Dermis microvascular lymphatic vessel endothelial cell (primary cell): ENCODE measurements at regions not wholly inside any gene's neighbourhood (a gene's known extent, or its start where the extent isn't known, plus 50 kb on each side); places are given as distances from the start of the nearest gene placed in this dataset.

Experiments used
- DNase-seq, 2 donors: peaks; one replicate each; pipeline versions ENCODE4 v3.0.0 to v3.0.0-alpha.2; 2010; ENCODE audit warnings: low read depth in 2 of 2

DNA sequence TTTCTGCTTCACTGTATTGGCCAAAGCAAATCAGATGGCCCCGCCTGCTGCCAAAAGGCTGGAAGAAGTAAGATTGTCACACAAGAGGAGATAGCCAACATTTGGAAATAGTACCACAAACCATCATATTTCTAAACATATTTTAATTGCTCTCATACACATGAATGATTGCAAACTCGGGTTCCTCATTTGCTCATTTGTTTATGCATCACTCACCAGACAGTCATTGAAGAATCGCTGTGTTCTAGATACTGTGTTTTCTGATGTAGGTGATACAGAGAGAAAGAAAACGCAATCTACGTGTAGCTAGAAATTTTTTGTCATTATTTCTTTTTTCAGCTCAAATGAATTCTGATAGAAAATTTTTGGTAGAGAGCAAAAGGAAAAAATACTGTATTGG, 1103.4 kb downstream of the TSN start:
- no peak for DNase-seq

DNA sequence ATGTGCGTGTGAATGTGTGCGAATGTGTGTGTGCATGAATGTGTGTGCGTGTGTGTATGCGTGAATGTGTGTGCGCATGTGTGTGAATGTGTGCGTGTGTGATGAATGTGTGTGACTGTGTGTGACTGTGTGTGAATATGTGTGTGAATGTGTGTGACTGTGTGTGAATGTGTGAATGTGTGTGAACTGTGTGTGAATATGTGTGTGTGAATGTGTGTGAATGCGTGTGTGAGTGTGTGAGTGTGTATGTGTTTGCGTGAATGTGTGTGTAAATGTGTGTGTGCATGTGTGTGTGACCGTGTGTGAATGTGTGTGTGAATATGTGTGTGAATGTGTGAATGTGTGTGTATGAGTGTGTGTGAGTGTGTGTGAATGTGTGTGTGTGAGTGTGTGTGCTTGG, 1103.8 kb downstream of the TSN start:
- no peak for DNase-seq

DNA sequence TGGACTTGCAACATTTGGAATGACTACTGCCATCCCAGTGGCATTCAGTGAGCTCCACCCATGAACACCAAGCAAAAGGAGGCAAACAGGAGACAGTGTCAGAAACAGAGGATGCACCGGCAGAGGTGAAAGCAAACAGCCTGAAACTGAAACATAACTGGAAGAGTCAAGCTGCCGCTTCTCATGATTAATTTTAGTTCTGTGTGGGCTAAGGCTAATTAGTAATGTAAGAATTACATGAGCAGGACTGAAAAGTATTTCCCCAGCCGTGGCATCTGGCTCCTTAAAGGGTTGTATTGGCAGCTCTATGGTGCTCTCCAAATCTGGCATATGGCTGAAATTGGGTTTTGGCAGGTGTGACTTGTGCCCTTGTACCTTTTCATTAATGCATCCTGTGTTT, 1108.1 kb downstream of the TSN start:
- no peak for DNase-seq

DNA sequence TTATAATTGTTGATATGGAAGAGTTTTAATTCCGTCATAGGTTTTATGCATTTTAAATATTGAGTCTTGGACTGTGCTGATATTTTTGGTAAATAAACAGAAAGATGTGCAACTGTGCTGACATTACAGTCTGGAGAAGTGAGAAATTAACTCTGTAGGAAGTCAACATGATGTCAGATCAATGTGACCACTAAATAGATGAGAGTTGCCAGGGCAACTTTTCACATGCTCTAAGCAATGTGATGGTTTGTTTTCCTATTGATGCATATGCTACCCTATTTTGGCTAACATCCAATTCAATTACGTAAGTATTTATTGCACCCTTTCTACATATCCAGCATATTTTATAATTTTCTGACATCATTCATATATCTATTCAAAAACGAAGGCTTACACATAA, 1109.3 kb downstream of the TSN start:
- DNase-seq: peak in 1 of 2 donors; percentile 7

DNA sequence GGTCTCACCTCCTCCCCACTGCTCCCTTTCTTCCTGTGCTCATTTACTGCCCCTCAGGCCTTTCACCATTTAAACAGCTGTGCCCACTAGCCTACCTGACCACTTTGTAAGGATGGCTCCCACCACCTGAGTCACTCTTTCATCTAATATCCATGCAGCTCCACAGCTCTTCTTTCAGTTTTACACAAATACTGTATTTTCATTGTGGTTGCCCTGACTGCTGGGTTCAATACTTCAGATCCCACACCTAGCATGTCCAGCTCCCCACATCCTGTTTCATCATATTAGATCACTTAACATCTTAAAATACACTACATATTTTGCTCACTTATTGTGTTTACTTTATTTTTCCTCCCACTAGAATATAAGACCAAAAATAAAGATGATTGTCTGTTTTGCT, 1110.6 kb downstream of the TSN start:
- no peak for DNase-seq

DNA sequence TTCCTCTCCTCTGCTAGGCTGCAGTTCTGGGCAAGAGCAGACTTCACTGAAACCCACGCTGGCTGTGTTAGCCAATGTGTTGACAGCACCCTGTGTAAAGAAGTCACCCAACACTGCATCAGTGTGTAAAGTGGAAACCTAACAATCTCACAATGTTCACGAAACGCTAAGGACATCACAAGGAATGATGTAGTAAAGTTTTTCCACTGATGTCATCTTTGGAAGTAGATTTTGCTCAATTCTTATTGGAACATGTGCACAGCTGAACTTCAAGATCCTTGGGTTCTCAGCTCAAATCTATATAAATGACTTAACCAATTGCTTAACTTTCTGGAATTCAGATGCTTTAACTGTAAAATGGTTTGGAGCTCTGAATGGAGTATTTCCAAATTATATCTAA, 1112.5 kb downstream of the TSN start:
- DNase-seq: no peak

DNA sequence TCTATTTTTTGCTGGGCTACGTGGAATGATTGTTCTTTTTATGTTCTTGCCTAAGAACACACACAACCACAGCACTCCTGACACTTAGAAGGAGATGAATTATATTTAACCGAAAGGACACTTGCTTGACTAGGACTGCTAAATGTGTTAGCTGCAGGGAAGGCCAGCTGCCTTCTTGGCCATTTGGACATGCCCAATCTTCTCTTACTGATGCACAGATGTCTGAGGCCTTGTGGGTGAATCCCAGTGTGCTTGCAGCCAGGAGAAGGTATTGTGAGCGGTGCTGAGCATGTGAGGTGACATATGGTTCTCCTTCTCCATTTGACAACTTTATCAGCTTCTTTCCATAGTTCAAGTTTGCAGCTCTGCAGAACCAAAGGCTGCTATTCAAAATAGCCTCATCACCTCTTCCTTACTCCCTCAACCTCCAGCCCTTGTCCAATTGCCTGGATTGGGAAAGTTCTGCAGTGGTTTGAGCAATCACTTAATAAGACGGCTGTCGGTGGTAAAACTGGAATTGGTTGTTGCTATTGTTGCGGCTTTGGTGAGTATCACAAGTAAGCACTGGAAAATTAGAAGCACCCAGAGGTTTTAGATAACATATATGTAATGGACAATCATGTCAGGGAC, 1113.3 kb downstream of the TSN start:
- no peak for DNase-seq

DNA sequence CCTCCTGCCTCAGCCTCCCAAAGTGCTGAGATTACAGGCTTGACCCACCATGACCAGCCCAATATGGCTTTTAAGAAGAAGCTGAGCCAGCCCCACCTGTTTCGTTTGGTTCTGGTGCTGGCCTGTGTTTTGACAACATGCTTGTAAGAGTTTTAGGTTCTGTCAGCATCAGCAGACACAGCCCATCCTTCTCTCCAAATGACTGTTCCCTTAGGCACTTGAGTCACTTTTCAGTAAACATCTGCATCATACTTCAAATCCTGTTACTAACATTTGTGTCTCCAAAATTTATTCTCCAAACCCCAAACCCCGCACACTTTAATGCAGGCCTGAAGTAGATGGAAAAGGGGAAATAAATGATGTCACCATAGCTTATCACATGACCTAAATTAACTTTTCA, 1118.5 kb downstream of the TSN start:
- DNase-seq: no peak

DNA sequence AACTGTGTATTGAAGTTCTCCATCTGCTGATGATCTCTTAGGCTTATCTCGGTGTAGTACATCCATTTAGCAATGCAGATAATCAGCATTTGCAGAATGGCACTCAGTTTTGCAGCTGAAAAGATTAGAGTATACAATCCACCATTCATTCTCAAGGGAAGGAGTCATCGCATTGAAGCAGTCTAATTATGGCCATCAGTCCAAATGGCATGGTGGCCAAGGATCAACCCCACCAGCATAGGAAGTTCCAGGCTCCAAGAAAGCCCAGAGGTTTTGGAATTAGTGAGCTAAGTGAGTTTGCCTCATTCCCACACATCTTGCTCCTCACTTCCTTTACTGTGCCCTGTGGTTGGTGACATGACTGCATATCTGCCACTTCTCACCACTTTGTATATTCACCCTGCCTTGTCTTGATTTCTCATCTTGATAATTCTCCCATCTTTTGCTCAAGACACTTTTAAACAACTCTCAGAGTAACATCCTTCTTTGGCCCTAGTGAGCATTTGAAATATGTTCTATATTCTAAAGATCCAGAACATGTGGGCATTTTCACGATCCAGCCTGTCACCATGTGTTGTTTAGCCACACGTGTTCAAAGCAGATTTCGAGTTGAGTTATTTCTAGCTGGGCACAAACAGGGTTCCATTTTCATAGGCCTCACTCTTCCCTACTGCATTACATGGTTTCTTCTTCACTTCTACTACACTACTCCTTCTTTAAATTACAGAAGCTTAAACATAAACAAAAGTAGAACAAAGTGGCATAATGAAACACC, 1119.8 kb downstream of the TSN start:
- no peak for DNase-seq

DNA sequence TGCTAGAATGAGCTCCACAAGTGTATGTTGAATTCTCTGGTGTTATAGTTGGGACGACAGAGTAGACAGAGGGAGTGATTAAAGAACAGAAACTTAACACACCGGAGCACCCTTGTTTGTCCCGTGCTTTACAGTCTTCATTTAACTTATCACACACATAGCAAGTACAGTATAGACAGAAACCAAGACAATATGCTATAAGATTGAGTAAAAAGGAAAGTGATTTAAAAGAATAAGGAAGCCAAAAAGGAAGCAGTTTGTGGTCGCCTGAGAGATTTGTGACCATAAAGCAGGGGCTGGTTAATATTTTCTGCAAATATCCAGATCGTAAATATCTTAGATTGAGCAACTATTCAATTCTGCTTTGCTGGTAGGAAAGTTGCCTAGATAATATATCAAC, 1128.4 kb downstream of the TSN start:
- DNase-seq: no peak

DNA sequence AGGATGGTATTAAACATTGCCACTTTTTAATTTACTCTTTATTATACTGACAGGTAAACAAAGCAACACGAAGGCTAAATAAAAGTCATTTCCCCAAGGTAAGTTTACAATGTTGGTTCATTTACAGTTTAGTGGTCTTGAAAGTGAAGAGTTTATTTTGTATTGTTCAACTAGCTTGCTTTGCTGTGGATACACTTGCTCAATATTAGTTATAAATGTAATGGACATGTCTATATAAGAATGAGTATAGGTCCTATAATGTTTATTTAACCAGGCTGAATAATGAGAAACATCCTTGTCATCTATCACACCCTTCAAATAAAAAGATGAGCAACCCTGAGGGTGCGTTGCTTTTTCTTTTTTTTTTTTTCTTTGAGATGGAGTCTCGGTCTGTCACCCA, 1129.4 kb downstream of the TSN start:
- DNase-seq: no peak

DNA sequence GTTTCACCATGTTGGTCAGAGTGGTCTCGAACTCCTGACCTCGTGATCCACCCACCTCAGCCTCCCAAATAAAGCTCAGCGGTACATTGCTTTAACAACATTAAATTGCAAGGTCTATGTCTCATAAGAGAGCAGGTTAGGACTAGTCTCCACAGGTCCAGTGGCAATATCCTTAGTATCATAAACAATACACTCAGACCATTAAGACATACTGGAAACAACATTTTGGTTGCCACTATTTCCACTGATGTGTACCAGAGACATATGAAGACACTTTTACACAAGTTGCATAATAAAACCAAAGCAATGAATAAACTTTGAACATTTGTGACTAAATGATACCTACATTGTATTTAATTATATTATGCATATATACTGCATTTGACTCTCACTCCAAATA, 1130.0 kb downstream of the TSN start:
- DNase-seq: no peak

DNA sequence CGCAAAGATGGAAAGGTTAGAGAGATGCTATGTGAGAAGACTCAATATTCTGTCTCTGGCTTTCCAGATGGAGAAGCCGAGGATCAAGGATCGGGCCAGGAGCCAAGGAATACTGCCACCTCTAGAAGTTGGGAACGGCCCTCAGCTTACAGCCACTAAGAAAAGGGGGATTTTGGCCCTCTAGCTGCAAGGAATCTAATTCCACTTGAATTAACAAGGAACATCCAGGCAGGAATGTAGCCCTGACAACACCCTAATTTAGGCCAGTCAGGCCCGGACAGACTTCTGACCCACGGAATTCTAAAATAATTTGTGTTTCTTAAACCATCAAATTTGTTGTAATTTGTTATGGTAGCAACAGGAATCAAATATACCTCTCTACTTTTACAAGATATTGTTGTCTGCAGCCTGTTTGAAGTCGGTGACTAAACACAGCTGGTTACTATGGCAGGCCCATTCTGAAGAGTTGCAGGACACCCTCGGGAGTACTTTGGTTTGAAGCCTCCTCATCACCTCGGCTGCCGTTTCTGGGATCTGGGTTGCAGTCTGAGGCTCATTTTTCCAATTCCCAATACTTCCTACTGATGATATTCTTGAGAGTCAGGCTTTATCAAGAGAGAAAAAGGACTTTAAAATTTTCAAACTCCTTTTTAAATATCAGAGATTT, 1131.2 kb downstream of the TSN start:
- no peak for DNase-seq

DNA sequence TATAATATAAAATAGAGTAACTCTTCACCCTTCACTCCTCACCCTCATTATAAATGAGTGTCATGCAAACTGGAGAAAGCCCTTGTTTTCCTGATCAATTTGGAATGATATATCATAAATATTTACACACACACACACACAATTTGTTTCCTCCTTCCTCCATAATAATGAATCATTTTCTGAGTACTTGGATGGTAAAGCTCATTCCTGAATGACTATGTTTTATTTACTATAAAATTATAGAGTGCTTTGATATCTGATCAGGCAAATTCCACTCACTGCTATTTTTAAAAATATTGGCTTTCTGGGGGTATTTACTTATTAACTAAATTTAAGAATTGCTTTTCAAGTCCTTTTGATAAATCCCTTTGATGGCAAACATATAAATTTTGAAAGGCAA, 1125.5 kb upstream of the CNTNAP5 start:
- no peak for DNase-seq

DNA sequence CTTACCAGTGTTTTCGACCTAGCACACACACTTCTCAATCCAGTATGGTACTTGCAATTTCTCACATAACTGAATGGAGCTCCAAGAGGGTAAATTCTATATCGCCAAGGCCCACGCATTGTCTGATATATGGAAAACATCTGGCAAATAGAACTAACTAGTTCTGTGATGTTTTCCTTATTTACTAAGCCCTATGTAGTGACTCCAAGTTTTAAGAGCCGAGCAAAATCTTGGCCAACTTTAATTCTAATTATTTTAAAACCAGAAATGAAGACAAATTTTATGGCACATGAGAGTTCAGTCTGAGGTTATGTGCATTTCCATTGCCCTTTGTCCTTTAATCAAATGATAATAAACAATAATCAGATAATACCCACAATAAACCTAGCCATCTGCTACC, 1119.7 kb upstream of the CNTNAP5 start:
- DNase-seq: no peak

DNA sequence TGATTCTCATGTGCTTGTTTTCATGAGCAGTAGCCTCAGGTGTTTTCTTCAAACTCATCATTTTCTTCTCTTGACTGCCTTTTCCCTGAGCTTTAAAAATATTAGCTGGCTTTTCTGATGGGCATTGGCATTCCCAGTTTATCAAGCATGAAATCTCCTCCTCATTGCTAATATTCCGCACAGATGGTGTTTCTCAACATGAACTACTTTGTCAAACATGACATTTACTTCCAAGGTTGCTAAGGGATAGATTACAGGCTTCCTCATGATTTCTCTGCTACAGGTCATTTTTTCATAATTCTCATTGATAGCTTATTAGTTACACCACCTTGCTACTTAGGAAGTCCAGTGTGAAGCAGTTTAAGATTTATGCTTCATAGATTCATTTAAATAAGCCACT, 1116.9 kb upstream of the CNTNAP5 start:
- DNase-seq: no peak

DNA sequence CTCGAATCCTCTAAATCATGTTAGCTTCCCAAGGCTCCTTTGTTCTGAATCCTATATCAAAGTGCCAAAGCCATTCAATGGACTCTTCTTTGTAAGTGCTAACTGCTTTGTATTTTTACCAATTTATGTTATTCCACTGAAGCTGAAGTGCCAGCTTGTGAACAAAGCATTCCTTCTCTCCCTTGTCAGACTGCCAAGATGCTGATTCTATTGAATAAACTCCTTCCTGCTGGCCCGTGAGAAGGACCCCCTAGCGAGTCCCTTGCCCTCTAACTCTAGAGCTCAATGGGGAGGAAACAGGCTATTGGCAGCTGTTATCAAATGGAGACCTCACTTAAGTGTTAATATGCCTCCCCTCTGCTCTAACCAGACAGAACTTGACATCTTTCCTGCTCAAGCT, 1097.9 kb upstream of the CNTNAP5 start:
- DNase-seq: no peak

DNA sequence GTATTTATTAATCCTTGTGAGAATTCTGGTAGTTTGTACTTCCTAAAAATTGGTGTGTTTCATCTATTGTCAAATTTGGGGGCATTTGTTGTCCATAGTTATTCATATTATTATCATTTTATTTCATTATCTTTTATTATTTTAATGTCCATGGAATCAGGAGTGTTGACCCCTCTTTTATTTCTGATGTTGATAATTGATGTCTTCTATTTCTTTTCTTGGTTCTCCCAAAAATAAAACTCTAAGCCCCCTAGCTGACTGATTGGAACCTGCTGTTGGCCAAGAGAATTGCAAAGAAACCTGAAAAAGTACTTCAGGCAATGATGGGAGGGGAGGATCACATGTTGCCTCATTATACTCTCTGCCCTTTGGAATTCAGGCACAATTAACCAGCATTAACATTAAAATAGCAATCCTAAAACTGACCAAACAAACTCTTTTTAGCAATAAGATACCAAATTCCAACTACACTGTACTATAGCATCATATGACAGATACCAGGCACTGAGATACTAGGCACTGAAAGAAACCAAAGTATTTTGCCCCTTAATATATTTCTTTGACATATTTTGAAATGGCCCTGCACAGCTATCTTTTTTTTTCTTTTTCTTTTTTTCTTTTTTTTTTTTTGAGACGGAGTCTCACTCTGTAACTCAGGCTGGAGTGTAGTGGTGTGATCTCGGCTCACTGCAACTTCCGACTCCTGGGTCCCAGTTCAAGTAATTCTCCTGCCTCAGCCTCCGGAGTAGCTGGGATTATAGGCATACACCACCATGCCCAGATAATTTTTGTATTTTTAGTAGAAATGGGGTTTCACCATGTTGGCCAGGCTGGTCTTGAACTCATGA, 1097.2 kb upstream of the CNTNAP5 start:
- no peak for DNase-seq

DNA sequence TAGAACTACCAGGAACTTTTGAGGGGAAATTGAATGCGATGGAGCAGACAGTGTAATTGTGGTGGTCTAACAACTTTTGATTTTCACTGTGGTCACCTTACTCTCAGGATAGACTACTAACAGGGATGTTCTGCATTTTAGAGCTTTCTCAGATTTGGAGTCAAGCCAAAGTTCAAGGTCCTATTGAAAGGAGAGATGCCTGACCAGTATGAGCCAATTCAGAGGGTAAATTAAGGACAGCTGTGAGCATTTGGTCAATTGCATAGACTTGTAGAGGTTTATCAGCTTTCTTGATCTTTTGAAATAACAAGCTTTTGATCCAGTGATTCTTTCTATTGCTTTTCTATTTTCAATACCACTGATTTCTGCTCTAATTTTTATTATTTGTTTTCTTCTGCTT, 1095.7 kb upstream of the CNTNAP5 start:
- DNase-seq: no peak

DNA sequence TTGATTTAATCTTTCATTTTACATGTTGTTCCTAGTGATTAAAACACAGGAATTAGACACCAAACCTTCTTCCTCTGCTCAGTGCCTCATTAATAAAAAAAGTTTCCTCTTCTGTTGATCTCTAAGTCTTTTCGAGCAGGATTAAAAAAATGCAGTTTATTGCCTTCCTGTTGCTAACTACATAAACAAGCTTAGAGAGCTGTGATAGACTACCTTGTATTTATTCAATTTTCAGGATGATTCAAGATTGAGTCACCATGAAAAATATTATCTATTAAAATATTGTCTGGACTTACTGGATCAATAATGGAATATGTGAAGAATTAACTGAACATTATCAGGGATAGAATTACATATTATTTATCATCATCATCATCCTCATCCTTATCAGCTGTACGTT, 1089.6 kb upstream of the CNTNAP5 start:
- DNase-seq: no peak

DNA sequence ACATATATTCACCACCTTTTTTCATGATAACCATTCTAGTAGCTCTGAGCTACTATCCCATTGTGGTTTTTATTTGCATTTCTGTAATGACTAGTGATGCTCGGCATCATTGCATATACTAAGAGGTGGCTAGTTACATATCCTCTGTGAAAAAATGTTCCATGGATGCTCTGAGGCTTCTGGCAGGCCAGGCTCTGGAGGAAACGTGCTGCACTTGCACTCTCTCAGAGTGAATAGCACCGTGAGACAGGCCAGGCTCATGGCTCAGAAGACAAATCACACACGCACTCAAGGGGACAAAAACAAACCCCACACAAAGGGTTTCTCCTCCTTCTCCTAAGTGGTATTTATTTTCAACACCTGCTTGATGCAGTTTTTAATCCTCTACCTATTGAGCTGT, 1085.3 kb upstream of the CNTNAP5 start:
- DNase-seq: no peak

DNA sequence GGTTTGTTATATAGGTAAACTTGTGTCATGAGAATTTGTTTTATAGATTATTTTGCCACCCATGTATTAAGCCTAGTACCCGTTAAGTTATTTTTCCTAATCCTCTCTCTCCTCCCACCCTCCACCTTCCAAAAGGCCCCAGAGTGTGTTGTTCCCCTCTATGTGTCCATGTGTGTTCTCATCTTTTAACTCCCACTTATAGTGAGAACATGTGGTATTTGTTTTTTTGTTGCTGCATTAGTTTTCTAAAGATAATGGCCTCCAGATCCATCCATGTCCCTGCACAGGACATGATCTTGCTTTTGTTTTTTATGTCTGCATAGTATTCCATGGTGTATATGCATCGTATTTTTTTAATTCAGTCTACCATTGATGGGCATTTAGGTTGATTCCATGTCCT, 1075.6 kb upstream of the CNTNAP5 start:
- DNase-seq: no peak
